ENCODE measurements at regions not wholly inside any gene's neighbourhood (a gene's known extent, or its start where the extent isn't known, plus 50 kb on each side); places are given as distances from the start of the nearest gene placed in this dataset.
A peak's percentile ranks its signal among the peaks of the same experiment; 100 is the strongest.

DNA sequence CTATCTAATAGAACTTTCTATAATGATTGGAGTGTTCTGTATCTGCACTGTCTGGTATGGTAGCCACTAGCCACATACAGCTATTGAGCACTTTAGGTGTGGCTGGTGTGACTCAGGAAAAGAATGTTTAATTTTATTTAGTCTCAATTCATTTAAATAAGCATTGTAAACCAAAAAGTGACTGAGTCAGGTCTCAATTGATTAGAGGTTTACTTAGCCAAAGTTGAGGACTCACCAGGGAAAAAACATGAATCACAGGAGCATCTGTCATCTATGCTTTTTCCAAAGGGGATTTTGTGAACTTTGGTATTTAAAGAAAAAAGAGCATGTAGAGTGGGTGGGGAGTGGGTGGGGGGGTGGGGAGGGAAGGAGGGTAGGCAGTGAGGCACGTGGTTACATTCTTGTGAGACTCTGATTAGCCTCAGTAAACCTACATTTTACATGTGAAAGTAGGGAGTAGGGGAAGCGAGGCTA is 473.1 kb downstream of the ATP23 start:
- H3K27ac ChIP-seq, result no peak overlapping the region
- CTCF ChIA-PET, result interaction anchor here (0.7 kb wide), 1 partner anchor 126 kb away, joined by 5 read pairs; no protein-coding TSS in a partner anchor
- no peak for DNase-seq (ENCODE audit: low spot score)
- TF ChIP-seq, protein P1, sequence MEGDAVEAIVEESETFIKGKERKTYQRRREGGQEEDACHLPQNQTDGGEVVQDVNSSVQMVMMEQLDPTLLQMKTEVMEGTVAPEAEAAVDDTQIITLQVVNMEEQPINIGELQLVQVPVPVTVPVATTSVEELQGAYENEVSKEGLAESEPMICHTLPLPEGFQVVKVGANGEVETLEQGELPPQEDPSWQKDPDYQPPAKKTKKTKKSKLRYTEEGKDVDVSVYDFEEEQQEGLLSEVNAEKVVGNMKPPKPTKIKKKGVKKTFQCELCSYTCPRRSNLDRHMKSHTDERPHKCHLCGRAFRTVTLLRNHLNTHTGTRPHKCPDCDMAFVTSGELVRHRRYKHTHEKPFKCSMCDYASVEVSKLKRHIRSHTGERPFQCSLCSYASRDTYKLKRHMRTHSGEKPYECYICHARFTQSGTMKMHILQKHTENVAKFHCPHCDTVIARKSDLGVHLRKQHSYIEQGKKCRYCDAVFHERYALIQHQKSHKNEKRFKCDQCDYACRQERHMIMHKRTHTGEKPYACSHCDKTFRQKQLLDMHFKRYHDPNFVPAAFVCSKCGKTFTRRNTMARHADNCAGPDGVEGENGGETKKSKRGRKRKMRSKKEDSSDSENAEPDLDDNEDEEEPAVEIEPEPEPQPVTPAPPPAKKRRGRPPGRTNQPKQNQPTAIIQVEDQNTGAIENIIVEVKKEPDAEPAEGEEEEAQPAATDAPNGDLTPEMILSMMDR (conservative IDR thresholded peaks at IDR 0.05; ENCODE audit: low read depth), result no peak
- POLR2A ChIA-PET (ENCODE audit: low non-redundant PET), result no interaction called here

DNA sequence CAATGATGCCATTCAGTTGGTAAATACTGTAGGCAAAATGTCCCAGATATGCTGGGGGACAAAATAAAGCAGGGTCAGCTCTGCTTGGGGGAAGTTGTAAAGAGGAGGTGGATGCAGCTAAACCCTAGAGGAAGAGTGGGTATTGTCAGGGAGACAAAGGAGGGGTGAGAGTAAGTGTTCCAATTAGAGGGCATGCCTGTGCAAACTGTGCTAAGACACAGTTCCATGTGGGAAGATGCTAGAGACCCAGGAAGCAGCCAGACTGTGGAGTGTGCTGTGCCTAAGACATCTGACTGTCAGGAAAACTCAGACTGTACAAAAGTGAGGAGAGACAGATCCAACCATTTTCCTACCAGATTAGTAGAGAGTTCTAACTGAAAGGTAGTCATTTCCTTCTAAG is 474.3 kb downstream of the ATP23 start:
- no peak for DNase-seq (ENCODE audit: low spot score)
- ChIA-PET POLR2A (ENCODE audit: low non-redundant PET) (no interaction called here), CTCF (no interaction called here)
- TF ChIP-seq, protein P1 (conservative IDR thresholded peaks at IDR 0.05; ENCODE audit: low read depth), result no peak
- H3K27ac ChIP-seq, result no peak overlapping the region

DNA sequence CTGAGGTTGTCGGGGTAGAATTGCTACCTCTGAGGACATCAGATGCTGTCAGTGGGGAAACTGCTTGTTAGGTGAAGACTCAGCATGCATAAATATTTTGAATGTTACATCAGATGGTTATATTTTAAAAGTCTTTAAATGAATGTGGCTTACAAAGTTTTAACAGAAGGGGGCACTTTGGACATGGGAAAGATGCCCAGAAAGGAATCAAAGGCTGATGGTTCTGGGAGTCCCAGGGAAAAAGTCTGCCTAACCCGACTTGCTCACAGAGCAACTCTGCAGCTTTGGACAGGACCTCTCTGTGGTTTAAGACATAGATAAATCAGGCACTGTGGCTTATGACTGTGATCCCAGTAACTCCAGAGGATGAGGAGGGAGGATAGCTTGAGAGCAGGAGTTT is 474.9 kb downstream of the ATP23 start:
- ChIA-PET POLR2A (ENCODE audit: low non-redundant PET) (no interaction called here), CTCF (interaction anchor here (0.6 to 0.7 kb wide), 2 partner anchors 633 to 747 kb away, joined by 3 read pairs; partner anchors contain the start of gene TSFM)
- DNase-seq (ENCODE audit: low spot score), result no peak
- TF ChIP-seq, protein P1 (conservative IDR thresholded peaks at IDR 0.05; ENCODE audit: low read depth), result no peak
- no peak overlapping the region for H3K27ac ChIP-seq

DNA sequence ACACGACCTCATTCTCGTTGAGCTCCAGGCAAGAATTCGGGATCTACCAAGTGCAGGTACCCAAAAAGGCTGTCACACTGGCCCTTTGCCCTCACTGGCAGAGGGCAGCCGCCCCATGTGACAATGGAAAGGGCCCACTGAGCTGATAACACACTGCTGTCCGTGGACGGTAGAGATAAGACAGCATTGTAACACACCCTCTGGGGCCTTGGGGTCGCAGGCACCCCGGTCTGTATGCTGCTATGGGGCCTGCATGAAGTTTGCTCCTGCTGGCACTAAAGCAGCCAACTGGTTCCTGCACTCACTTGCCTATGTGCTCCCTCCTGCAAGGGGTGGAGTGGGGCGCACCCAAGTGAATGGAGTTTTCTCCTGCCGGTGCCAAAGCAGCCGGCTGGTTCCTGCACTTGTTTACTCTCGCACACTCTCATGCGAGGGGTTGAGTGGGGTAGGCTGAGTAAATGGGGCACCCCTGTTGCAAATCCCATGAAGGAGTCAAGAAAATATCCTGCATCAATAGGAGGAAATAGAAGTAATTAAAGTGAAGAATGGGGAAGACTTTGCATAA is 477.9 kb downstream of the ATP23 start:
- DNase-seq (ENCODE audit: low spot score), result no peak
- ChIA-PET CTCF (no interaction called here), POLR2A (ENCODE audit: low non-redundant PET) (no interaction called here)
- TF ChIP-seq, protein P1 (conservative IDR thresholded peaks at IDR 0.05; ENCODE audit: low read depth), result no peak
- H3K27ac ChIP-seq, result no peak overlapping the region

DNA sequence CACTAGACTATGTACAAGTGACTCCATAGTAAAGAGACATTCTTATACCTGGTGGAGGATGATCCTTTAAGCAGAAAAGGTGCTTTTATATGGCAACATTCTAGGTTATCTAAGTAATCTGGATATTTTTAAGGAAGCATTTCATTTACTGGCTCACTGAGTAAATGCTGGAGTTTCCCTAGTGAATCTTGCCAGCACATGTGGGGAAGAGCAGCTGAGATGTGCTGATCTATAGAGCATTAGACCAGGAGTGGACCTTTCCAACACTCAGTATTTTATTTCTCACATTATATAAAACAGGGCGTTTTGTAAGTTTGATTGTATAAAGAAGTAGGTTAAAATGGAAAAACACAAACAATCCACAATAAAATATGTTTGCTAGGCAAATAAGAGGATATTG is 478.5 kb downstream of the ATP23 start:
- ChIA-PET POLR2A (ENCODE audit: low non-redundant PET) (no interaction called here), CTCF (interaction anchor here (0.7 kb wide), 1 partner anchor 68 kb away, joined by 3 read pairs; no protein-coding TSS in a partner anchor)
- TF ChIP-seq, protein P1 (conservative IDR thresholded peaks at IDR 0.05; ENCODE audit: low read depth), result no peak
- H3K27ac ChIP-seq, result no peak overlapping the region
- DNase-seq (ENCODE audit: low spot score), result no peak

DNA sequence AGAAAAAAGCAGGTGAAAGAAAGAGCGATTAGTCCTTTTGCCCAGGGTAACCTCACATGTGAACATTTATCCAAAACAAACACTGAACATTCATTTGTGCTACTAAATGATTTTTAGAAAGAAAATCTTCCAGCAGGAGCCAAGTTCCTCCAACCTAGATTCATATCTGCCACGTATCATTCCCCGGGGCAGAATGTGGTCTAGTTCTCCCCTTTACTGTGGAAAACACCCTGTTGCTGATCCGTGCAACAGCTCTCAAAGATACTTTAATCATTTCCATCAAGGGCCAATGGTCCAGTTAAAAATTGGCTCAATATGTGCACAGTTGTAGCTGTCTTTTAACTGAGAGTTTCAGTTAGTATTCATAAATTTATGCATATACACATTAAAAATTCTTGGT is 479.1 kb downstream of the ATP23 start:
- TF ChIP-seq, protein P1 (conservative IDR thresholded peaks at IDR 0.05; ENCODE audit: low read depth), result no peak
- CTCF ChIA-PET, result interaction anchor here (0.7 kb wide), 1 partner anchor 68 kb away, joined by 3 read pairs; no protein-coding TSS in a partner anchor
- H3K27ac ChIP-seq, result no peak overlapping the region
- POLR2A ChIA-PET (ENCODE audit: low non-redundant PET), result no interaction called here
- peak; percentile 15 for DNase-seq (ENCODE audit: low spot score)

All from RWPE1 (cell line).